ENCODE measurements at regions not wholly inside any gene's neighbourhood (a gene's known extent, or its start where the extent isn't known, plus 50 kb on each side); places are given as distances from the start of the nearest gene placed in this dataset.

- TF ChIP-seq ZNF384 (IDR thresholded peaks at IDR 0.05): no peak
- TF ChIP-seq ARNT (IDR thresholded peaks at IDR 0.05): no peak
- TF ChIP-seq FOXK2 (IDR thresholded peaks at IDR 0.05): no peak
- no peak for TF ChIP-seq CTBP1 (IDR thresholded peaks at IDR 0.05; ENCODE audit: borderline replicate concordance)
- TF ChIP-seq FOXM1 (IDR thresholded peaks at IDR 0.05; ENCODE audit: borderline replicate concordance): no peak
- no peak for TF ChIP-seq SP1 (IDR thresholded peaks at IDR 0.05)
- no peak for TF ChIP-seq FOXA1 (IDR thresholded peaks at IDR 0.05)
- no peak for TF ChIP-seq SUZ12 (IDR thresholded peaks at IDR 0.05)
- TF ChIP-seq, protein P1, sequence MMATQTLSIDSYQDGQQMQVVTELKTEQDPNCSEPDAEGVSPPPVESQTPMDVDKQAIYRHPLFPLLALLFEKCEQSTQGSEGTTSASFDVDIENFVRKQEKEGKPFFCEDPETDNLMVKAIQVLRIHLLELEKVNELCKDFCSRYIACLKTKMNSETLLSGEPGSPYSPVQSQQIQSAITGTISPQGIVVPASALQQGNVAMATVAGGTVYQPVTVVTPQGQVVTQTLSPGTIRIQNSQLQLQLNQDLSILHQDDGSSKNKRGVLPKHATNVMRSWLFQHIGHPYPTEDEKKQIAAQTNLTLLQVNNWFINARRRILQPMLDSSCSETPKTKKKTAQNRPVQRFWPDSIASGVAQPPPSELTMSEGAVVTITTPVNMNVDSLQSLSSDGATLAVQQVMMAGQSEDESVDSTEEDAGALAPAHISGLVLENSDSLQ (IDR thresholded peaks at IDR 0.05): no peak
- no peak for TF ChIP-seq TARDBP (IDR thresholded peaks at IDR 0.05)
- no peak for TF ChIP-seq BHLHE40 (IDR thresholded peaks at IDR 0.05; ENCODE audit: borderline replicate concordance)
- TF ChIP-seq HDGF (IDR thresholded peaks at IDR 0.05; ENCODE audit: borderline replicate concordance): no peak
These were observed 1051.4 kb upstream of the PRKX start for GRCh38 chrX:4764888-4765287.
